ENCODE measurements at regions not wholly inside any gene's neighbourhood (a gene's known extent, or its start where the extent isn't known, plus 50 kb on each side); places are given as distances from the start of the nearest gene placed in this dataset.

DNA sequence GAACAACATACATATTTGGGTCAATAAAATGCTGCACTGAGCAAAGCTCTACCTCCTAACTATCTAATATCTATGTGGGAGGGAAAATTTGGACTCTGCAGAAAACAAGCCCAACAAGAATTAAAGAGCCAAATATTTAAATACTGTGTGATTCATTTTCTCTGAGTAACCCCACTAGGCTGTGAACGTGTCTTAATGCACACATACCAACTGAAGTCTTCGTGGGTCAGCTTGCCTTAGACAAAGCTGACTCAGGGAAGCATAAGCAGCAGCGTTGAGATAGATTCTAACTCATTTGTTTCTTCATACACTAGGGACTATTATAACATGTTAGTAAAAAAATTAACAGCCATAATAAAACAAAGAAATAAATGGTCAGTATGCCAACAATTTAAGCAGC is 114.3 kb downstream of the GJA1 start:
- TF ChIP-seq, protein P1, sequence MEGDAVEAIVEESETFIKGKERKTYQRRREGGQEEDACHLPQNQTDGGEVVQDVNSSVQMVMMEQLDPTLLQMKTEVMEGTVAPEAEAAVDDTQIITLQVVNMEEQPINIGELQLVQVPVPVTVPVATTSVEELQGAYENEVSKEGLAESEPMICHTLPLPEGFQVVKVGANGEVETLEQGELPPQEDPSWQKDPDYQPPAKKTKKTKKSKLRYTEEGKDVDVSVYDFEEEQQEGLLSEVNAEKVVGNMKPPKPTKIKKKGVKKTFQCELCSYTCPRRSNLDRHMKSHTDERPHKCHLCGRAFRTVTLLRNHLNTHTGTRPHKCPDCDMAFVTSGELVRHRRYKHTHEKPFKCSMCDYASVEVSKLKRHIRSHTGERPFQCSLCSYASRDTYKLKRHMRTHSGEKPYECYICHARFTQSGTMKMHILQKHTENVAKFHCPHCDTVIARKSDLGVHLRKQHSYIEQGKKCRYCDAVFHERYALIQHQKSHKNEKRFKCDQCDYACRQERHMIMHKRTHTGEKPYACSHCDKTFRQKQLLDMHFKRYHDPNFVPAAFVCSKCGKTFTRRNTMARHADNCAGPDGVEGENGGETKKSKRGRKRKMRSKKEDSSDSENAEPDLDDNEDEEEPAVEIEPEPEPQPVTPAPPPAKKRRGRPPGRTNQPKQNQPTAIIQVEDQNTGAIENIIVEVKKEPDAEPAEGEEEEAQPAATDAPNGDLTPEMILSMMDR (conservative IDR thresholded peaks at IDR 0.05; ENCODE audit: low read depth, low read length) = no peak
- no peak for TF ChIP-seq EZH2 (IDR thresholded peaks at IDR 0.05; ENCODE audit: low read length, unreplicated experiment)
- TF ChIP-seq EZH2phosphoT487 (IDR thresholded peaks at IDR 0.05; ENCODE audit: borderline replicate concordance, low read length) = no peak

All from PC-3 (cell line).